GM12872 (cell line): ENCODE measurements at regions not wholly inside any gene's neighbourhood (a gene's known extent, or its start where the extent isn't known, plus 50 kb on each side); places are given as distances from the start of the nearest gene placed in this dataset.
A peak's percentile ranks its signal among the peaks of the same experiment; 100 is the strongest.

Experiments
- CTCF ChIP-seq: IDR thresholded peaks from 3 replicates; pipeline ENCODE4 v1.5.1; 2011; ENCODE audit warnings: low read depth, mild to moderate bottlenecking, low read length, moderate library complexity; ENCODE audit not compliant: insufficient read depth

DNA sequence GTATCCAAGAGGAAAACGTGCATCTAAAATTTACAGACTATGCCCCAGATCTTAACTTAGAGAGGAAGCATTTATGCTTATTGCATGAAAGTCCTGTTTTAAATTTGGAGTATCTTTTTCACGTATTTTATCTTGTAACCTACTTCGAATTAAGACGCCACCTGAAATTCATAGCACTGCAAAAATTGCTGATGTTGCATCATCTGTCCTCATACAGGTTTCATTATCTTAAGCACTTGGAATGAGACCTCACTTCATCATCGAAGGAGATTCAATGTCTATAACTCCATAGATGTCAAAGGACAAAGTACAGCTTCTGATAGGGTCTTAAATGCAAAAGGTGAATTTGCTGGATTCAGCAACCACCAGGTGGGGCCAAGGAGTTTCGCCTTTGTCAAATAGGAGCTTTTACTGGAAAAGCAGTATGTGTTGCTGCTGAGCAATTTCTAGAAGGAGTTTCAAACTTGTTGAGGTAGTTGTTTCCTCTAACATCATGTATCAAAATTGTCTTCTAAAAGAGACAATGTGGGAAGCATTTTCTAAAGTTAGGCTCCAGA, 106.4 kb upstream of the CCDC85A start:
- peak; percentile 54 for TF ChIP-seq CTCF

DNA sequence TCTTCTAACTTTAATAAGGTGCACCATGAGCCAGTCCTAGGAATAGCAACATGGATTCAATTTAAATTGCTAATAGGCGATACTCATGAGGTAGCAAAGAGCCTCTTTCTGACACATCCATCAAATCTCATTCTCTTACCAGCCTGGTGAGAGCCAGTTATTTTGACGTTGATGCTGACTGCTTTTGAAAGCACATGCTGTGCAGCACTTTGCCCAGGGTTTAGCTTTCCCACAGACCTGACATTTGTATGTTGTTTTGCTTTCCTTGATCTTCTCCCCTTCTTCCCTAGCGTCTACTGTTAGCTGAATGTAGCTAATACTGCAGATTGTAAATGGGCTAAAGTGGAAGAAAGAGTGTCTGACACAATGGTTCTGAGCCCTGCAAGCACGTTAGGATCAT, 101.1 kb upstream of the CCDC85A start:
- no peak for TF ChIP-seq CTCF

- TF ChIP-seq CTCF = no peak
Measured at GRCh38 chr2:56084111-56084901, 99.5 kb upstream of the CCDC85A start.

DNA sequence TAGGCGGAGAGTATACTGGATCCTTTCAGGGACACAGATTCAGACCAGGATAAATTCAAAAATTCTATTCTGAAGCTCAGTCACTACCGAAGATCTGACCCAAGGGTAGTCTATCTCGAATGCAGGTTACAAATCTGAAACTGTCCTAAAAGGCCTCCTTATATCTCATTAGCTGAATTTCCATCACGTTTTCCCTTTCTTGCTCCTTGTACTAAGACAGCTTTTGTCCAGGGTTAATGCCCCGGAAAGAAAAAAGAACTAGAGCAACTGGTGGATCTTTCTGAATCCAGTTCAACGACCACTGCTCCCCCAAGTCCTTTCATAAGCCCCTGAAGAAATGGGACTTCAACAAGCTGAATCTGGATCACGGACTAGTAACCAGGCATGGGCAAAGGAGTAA, 97.5 kb upstream of the CCDC85A start:
- TF ChIP-seq CTCF = no peak

DNA sequence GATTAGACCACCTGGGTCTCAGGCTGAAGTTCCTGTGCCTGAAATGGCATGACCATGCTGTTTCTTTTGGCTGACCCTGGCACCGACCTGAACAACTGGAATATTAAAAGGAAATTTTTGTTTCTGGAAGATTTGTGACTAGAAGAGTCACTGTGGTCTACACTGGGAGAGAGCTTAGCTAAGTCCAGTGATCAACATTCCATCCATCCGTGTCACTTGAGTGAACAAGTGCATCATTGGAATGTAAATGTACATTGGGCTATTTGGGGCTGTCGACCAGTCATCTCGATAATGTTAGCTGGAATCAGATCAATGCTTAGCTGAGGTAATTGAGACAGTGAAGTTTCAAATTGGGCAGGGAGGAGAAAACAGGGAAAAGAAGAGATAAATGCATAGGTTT, 95.4 kb upstream of the CCDC85A start:
- no peak for TF ChIP-seq CTCF

DNA sequence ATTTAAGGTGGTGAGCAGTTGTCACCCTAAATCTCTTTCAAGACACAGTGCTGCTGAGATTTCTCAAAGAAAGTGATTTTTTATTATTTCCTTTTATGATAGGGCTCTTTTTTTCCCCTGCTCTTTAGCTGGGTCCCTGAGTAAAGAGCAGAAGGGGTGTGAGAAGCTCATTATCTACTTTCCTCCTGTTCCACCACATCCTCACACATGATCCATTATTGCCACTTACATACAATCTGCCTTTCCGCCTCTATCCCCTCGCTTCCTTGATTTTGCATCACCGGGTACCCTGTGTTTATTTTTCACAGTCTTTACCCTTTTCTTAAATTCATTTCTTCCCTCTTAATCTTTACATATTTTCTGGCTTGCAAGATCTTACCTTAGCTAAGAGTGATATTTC, 93.9 kb upstream of the CCDC85A start:
- no peak for TF ChIP-seq CTCF

GRCh38 chr2:56099963-56100362, 83.8 kb upstream of the CCDC85A start:
- TF ChIP-seq CTCF = no peak
